GM03348 (cell line): ENCODE measurements at regions not wholly inside any gene's neighbourhood (a gene's known extent, or its start where the extent isn't known, plus 50 kb on each side); places are given as distances from the start of the nearest gene placed in this dataset.
"Not testable (repeated sequence)": the region's sequence is repeated elsewhere in the genome, so short reads cannot be mapped to it uniquely, and the experiment has no call there.

Experiments
- DNase-seq: peaks from one replicate; pipeline ENCODE4 v3.0.0; 2012; ENCODE audit warnings: low spot score

GRCh38 chr7:125125315-125125714 is 195.7 kb upstream of the POT1 start:
- DNase-seq, result no peak

DNA sequence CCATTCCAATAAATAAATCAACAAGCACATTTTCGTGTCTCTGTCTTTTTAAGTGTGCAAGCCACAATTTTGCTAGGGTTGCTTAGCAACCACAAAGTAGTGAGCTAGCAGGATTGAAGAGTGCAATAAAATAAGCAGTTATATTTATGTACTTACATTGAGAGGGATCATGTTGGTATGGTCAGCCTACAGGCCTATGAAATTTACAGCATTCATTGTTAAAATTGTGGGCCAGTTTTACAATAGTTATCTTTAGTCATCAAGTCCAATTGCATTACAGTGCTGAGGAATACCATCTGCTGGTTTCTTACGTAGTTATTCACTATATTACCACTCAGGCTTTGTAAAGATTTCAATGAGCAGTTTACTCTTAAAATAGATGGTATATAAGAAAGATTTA is 192.5 kb upstream of the POT1 start:
- DNase-seq, result no peak

DNA sequence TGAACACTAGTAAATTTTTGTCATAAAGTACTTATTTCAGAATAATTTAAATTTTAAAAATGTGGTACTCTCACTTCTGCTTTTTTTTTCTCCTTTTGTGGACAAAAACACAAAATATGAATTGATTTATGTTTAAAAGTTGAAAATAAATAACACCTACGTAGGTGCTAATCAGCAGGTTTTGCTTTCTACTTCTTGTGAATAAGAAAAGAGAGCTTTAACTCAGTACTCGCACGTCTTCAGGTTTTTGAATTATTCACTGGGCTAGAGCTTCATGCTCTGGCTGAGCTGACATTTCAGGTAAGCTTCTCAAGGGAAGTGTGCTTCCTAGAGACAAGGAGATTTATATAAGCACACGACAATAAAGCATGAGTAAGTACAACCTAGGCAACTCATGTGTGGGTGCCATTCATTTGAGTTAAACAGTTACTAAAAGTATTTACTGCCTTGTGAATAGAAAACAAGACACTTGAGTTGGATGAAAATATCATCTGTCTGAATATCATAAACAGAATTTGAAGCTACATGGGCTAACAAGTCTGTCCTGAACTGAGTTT is 190.0 kb upstream of the POT1 start:
- DNase-seq, result no peak

DNA sequence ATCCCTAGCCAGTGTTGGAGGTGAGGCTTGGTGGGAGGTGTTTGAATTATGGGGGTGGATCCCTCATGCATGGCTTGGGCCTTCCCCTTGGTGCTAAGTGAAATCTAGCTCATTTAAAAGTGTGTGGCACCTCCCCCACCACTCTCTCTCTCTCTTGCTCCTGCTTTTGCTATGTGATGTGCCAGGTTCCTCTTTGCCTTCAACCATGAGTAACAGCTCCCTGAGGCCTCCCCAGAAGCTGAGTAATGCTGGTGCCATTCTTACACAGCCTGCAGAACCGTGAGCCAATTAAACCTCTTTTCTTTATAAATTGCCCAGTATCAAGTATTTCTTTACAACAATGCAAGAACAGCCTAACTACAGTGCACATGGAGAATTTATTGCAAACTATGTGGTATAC is 188.8 kb upstream of the POT1 start:
- no peak for DNase-seq

DNA sequence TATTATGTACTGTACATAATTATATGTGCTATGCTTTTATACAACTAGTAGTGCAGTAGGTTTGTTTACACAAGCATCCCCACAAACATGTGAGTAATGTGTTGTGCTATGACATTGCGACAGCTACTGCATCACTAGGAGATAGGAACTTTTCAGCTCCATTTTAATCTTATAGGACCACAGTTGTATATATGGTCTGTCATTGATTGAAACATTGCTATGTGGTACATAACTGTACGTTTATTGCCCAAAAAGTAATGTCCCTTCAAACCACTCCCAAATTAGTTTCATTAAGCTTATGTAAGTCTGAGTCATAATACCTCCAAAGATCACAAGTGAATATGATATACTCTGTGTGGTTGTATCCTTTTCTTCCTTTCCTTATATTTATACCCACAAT is 183.2 kb upstream of the POT1 start:
- DNase-seq, result no peak

DNA sequence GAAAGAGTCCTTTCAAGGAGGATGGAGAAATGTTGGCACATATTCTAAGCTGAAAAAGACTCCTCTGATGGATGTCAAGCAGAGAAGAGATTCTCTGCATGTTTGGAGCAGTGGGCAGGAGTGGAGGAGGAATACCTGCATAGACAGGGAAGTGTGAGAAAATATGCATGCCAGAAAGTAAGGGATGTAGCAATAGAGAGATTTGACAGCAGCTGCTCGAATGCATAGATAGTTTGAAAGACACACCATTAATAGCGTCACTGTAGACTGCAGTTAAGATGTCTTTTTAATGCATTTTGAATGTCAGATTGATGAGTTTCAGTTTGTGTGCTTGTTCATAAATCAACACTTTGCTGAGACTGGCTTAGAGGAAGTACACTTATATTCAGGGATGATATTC is 169.9 kb upstream of the POT1 start:
- no peak for DNase-seq

- no peak for DNase-seq
These were observed 168.8 kb upstream of the POT1 start for GRCh38 chr7:125098377-125098970.

- no peak for DNase-seq
These were observed 161.0 kb upstream of the POT1 start for GRCh38 chr7:125090596-125090995.

- DNase-seq, result no peak
These were observed 159.5 kb upstream of the POT1 start for GRCh38 chr7:125089171-125089570.

GRCh38 chr7:125088555-125088954 is 158.9 kb upstream of the POT1 start:
- DNase-seq, result no peak

DNA sequence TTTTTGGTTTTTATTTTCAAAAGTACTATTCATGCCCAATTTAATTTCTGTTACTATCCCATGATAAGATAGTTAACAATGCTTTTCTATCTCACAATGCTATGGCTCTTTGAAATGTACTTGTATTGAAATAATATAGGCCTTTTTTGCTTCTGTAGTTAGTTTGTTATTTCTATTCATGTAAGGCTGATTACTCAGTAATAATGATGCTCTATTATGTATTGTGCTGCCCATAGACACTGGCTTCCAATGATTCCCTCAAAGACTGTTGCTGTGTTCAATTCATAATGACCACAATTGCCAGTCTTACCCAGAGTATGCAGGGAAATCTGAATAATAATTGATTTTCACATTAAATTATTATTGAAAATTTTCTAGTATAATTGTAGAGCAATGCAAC is 155.5 kb upstream of the POT1 start:
- DNase-seq, result no peak

DNA sequence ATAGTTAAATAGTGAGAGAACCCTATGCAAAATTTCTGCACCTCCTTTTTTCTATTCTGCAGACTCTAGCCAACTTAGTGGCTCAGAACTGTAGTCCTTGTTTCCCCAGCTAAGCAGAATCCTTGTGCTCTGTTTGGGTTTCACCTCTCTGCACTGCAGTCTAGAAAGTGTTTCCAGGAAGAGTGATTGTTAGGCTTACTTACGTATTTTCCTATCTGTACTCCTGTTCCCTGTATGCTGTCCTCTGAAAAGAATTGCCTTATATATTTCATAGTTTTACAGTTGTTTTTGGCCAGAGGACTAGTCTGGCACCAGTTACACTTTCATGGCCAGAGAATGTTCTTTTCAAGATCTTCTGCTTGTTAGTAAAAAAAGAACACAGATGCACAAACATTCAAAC is 154.6 kb upstream of the POT1 start:
- DNase-seq, result no peak

- DNase-seq, result no peak
These were observed 144.5 kb upstream of the POT1 start for GRCh38 chr7:125074141-125074540.

- no peak for DNase-seq
These were observed 135.9 kb upstream of the POT1 start for GRCh38 chr7:125065546-125065945.

- no peak for DNase-seq
These were observed 135.4 kb upstream of the POT1 start for GRCh38 chr7:125065001-125065400.

DNA sequence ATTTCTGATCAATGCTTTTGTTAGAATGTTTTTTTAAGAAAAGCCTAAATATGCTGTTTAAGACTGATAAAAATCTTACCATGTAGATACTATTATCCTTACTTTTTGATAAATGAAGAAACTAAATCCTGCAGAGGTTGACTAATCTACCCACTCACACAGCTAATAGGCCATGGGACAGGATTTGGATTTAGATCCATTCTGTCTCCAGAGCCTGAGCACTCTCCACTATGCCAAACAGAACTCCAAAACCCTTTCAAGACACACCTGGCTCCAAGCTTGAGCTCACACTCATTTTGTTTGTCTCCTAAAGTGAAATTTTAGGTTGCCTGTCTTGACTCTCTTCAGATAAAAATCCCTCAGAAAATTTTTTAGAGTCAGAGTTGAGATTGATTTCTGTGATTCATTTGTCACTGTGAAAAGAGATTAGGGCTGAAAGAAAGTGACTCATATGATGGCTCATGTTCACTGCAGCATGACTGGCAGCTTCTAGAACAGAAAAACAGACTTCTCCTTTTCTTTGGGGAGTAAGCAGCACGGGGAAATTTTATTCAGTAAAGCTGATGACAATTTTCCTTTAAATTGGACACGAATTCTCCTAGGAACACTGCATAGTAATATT is 132.3 kb upstream of the POT1 start:
- DNase-seq, result peak; percentile 2

DNA sequence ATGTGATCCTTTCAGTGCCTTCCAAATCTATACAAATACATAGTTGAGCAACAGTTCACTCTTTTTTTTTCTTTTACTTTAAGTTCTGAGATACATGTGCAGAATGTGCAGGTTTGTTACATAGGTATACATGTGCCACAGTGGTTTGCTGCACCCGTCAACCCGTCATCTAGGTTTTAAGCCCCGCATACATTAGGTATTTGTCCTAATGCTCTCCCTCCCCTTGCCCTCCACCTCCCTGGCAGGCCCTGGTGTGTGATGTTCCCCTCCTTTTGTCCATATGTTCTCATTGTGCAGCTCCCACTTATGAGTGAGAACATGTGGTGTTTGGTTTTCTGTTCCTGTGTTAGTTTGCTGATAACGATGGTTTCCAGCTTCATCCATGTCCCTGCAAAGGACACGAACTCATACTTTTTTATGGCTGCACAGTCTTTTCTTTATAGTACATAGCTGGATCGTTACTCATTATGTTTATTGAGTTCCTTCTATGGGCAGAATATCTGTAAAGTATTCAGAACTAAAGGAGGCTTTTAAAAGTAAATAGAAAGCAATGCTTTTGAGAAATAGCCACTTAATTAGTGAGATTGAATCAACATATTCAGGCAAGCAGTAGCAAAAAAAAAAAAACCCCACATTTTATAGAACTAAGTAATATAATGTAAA is 131.6 kb upstream of the POT1 start:
- not testable (repeated sequence) for DNase-seq

DNA sequence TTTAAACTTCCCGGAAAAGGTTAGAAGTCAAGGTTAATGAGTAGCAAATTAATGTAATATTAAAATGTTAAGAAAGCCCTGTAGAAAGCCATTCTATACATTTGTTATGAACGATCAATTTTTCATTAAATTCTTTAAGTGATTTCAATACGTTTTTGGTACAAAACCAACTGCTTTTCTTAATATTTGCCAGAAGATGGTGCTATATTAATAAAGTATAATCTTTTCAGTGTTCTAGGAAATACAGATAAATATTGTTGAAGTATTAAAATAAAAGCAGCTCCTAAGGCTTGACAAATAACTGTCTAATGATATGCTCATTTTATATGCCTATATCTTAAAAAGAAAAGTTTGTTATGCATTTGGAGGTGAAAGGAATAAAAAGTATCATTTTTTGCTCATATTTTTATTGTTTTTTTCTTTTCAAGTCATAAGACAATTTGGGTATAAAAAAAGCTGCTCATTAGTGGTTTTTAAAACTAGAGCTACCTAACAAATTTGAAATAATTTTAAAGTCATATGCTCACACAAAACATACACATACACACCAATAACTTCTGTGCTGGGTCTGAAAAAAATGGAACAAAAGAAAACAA is 130.3 kb upstream of the POT1 start:
- DNase-seq, result peak; percentile 11

DNA sequence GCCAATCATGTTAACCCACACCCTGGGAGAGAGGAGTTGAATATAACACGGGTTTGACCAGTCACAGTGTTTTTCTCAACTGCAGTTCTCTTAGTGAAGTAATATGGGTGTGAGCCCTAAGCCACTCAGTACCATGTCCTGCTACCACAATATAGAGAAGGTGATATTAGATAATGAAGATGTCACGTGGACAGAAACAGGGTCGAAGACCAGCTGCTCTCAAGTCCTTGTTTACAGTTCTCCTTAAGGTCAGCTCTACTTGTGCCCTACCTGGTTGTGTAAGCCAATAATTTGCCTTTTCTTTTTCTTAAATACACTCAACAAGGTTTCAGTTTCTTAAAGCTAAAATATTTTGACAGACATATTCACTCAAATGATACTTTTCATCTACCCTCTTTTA is 128.3 kb upstream of the POT1 start:
- DNase-seq, result no peak

DNA sequence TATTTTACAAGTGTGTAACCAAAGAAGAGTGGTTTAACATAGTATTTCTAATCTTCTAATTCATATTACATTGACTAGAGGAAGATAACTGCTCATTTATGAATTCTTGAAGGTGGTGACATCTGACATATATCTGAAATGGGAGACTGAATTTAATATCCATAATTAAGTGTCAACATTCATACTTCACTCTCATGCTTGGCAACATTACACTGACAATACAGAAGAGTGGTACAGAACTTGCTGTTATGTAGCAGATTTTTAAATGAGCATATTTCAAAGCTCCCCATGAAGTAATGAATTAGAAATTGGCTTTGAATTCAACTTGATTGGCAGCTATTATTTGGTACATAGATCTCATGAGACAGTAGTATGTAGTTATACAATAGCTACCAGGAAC is 125.8 kb upstream of the POT1 start:
- no peak for DNase-seq

DNA sequence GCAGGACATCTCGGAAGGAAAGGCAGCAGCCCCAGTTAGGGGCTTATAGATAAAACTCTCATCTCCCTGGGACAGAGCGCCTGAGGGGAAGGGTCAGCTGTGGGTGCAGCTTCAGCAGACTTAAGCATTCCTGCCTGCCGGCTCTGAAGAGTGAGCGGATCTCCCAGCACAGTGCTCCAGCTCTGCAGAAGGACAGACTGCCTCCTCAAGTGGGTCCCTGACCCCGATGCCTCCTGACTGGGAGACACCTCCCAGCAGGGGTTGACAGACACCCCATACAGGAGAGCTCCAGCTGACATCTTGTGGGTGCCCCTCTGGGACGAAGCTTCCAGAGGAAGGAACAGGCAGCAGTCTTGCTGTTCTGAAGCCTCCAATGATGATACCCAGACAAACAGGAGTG is 117.1 kb upstream of the POT1 start:
- no peak for DNase-seq

- DNase-seq, result no peak
These were observed 103.9 kb upstream of the POT1 start for GRCh38 chr7:125033506-125033905.

DNA sequence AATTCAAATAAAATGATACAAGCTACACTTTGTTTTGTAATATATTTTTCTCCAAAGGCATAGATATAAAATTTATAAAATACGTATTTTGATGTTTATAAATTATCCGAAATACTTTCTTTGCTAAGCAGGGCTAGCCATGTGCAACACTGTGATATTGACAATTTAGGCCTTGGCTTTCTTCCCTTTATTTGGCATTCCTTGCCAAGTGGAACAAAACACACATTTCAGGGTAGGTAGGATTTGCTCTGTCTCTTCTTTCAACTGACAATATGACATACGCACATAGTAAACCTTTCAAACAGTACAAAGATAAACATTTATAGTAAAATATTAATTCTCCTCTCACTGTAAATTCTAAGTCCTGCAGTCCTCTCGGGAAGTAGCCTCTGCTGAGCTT is 103.3 kb upstream of the POT1 start:
- no peak for DNase-seq
